ENCODE measurements at regions not wholly inside any gene's neighbourhood (a gene's known extent, or its start where the extent isn't known, plus 50 kb on each side); places are given as distances from the start of the nearest gene placed in this dataset.

GRCh38 chr1:79543394-79543793 lies 536.9 kb upstream of the ADGRL4 start:
- DNase-seq (ENCODE audit: low read depth in 1 of 2, low spot score in 1 of 2): no peak
- TF ChIP-seq POLR2AphosphoS5 (IDR thresholded peaks at IDR 0.05; ENCODE audit: low read depth) (no peak), CTCF (IDR thresholded peaks at IDR 0.05; ENCODE audit: insufficient read depth, low read length) (no peak), GABPA (IDR thresholded peaks at IDR 0.05; ENCODE audit: low read depth) (no peak), SPI1 (IDR thresholded peaks at IDR 0.05; ENCODE audit: borderline replicate concordance, low read depth) (no peak), REST (IDR thresholded peaks at IDR 0.05; ENCODE audit: insufficient replicate concordance, low read depth) (no peak)
- Histone ChIP-seq H3K4me3 (replicated peaks; ENCODE audit: insufficient read depth, low read length) (no peak overlapping the region), H3K27me3 (ENCODE audit: insufficient read depth, poor library complexity, severe bottlenecking) (no peaks in the 10 kb centered on the region), H3K27ac (replicated peaks) (no peak overlapping the region)

- Histone ChIP-seq H3K27me3 (ENCODE audit: insufficient read depth, poor library complexity, severe bottlenecking) (no peaks in the 10 kb centered on the region), H3K27ac (replicated peaks) (no peak overlapping the region), H3K4me3 (replicated peaks; ENCODE audit: insufficient read depth, low read length) (no peak overlapping the region)
- no peak for DNase-seq (ENCODE audit: low read depth in 1 of 2, low spot score in 1 of 2)
- TF ChIP-seq POLR2AphosphoS5 (IDR thresholded peaks at IDR 0.05; ENCODE audit: low read depth): no peak
- no peak for TF ChIP-seq REST (IDR thresholded peaks at IDR 0.05; ENCODE audit: insufficient replicate concordance, low read depth)
- no peak for TF ChIP-seq GABPA (IDR thresholded peaks at IDR 0.05; ENCODE audit: low read depth)
- TF ChIP-seq CTCF (IDR thresholded peaks at IDR 0.05; ENCODE audit: insufficient read depth, low read length): no peak
- TF ChIP-seq SPI1 (IDR thresholded peaks at IDR 0.05; ENCODE audit: borderline replicate concordance, low read depth): no peak
Observed at GRCh38 chr1:79539001-79539400, 532.5 kb upstream of the ADGRL4 start.

- Histone ChIP-seq H3K4me3 (replicated peaks; ENCODE audit: insufficient read depth, low read length) (no peak overlapping the region), H3K27ac (replicated peaks) (no peak overlapping the region), H3K27me3 (ENCODE audit: insufficient read depth, poor library complexity, severe bottlenecking) (no peaks in the 10 kb centered on the region)
- DNase-seq (ENCODE audit: low read depth in 1 of 2, low spot score in 1 of 2): no peak
- TF ChIP-seq SPI1 (IDR thresholded peaks at IDR 0.05; ENCODE audit: borderline replicate concordance, low read depth) (no peak), POLR2AphosphoS5 (IDR thresholded peaks at IDR 0.05; ENCODE audit: low read depth) (no peak)
Observed at GRCh38 chr1:79532555-79532954, 526.0 kb upstream of the ADGRL4 start.

GRCh38 chr1:79531790-79532189 lies 525.3 kb upstream of the ADGRL4 start:
- no peak overlapping the region for H3K27ac ChIP-seq (replicated peaks)
- no peak overlapping the region for H3K4me3 ChIP-seq (replicated peaks; ENCODE audit: insufficient read depth, low read length)
- no peak for DNase-seq (ENCODE audit: low read depth in 1 of 2, low spot score in 1 of 2)
- H3K27me3 ChIP-seq (ENCODE audit: insufficient read depth, poor library complexity, severe bottlenecking): no peaks in the 10 kb centered on the region
- TF ChIP-seq POLR2AphosphoS5 (IDR thresholded peaks at IDR 0.05; ENCODE audit: low read depth) (no peak), SPI1 (IDR thresholded peaks at IDR 0.05; ENCODE audit: borderline replicate concordance, low read depth) (no peak), GABPA (IDR thresholded peaks at IDR 0.05; ENCODE audit: low read depth) (no peak)

- Histone ChIP-seq H3K27me3 (ENCODE audit: insufficient read depth, poor library complexity, severe bottlenecking) (no peaks in the 10 kb centered on the region), H3K27ac (replicated peaks) (no peak overlapping the region), H3K4me3 (replicated peaks; ENCODE audit: insufficient read depth, low read length) (no peak overlapping the region)
- DNase-seq (ENCODE audit: low read depth in 1 of 2, low spot score in 1 of 2): no peak
- no peak for TF ChIP-seq SPI1 (IDR thresholded peaks at IDR 0.05; ENCODE audit: borderline replicate concordance, low read depth)
Observed at GRCh38 chr1:79530476-79530875, 523.9 kb upstream of the ADGRL4 start.
